Germinal center (tissue), 1 donor: ENCODE measurements at regions not wholly inside any gene's neighbourhood (a gene's known extent, or its start where the extent isn't known, plus 50 kb on each side); places are given as distances from the start of the nearest gene placed in this dataset.
A peak's percentile ranks its signal among the peaks of the same experiment; 100 is the strongest.

Experiments
- DNase-seq: peaks from one replicate; pipeline ENCODE4 v3.0.0; 2012; ENCODE audit warnings: mixed read lengths, low spot score

DNA sequence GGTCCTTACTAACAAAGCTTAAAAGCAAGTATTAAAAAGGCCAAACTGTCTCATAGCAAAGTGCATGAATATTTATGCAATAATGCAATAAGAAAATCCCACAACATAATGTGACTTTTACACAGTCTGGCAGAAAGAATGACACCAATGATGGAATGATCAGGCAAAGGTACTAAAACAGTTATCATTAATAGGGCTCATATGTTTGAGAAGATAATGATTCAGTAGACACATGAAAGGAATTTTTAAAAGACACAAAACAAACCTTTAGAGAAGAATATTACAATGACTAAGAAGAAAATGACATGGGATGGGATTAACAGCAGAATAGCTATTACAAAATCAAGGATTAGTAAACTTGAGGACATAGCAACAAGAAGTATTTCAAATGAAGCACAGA, 1411.2 kb upstream of the TMEM132C start:
- DNase-seq, result no peak

DNA sequence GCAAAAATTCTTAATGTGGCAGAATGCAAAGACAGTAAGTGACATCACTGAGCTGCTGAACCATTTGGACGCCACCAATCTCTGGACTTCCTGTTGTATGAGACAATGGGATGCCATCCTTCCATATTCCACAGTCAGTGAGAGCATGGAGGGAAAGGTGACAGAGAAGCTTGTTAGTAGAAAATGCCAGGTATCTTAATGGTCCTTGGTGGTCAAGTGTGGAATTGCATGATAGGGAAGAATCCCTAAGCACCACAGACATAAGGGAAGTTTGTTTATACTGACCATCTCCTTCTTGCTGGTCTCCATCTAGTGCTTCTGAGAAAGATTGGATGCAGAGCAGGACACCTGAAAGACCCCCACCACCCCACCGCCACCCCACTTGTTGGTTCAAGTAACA, 1410.0 kb upstream of the TMEM132C start:
- no peak for DNase-seq

DNA sequence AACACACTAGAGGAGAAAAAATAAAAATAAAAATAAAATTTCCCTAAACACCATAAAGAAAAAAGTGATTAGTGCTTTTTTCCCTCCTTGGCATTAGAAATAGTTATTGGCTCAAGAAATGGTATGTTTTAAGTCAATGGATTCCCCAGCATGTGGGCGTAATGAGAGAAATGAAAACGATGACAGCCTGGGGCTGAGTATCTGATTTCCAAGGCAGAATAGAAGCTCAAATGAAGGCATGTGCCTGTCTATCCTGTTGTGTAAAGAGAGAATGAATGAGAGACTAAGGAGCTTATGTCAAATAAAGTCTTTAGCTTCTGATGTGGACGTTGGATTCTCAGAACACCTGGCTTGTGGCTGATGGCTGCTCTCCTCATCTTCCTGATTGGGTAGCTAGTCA, 1408.4 kb upstream of the TMEM132C start:
- no peak for DNase-seq

DNA sequence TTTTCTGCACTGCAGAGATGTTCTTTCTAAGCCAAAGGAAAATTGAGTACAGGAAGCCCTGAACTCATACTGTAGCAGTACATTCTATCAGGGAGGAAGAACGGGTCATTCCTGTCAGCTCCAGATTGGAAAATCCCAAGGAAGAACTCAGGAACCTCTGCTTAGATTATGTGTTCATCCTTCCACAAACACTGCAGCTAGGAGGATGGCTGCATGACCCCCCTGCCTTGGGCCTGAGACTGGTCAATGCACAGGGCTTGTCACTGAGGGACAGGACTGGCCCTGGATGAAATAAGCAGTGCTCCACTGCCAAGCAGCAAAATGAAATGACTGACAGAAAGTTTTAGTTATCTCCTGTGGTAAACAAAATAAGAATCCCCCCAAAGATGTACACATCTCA, 1406.8 kb upstream of the TMEM132C start:
- DNase-seq, result no peak

DNA sequence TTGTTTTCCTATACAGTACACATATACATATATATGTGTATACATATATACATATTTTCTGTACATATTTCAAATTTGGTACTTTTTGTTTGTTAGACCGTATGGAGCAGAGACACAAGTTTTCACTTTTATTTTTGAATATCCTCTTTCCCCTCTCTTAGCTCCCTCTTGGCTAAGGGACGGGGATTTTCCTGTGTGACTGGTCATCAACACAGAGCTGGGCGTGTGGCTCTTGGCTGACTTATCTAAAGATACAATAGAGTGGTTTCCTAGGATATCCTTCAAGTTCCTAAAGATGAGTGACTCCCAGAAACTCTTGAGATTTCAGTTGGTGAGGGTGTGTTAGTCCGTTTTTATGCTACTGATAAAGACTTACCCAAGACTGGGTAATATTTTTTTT, 1404.5 kb upstream of the TMEM132C start:
- DNase-seq, result no peak

DNA sequence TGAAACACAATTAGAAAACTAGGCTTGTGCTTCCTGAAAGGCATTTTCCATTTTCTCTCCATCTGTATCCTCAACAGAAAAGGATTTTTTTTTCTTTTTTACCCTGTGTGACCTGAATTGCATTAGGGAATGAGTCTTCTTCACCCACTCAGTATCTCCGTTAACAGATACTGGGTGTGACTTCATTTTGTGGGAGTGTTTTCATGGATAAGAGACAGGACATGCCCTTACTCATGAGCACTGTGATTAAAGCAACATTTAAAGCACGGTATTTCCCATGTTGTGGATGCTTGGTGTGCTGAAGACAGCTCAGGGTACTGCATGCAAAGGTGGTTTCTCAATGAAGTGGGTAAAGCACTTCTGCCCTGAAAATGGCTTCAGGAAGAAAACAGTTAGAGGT, 1397.3 kb upstream of the TMEM132C start:
- no peak for DNase-seq

DNA sequence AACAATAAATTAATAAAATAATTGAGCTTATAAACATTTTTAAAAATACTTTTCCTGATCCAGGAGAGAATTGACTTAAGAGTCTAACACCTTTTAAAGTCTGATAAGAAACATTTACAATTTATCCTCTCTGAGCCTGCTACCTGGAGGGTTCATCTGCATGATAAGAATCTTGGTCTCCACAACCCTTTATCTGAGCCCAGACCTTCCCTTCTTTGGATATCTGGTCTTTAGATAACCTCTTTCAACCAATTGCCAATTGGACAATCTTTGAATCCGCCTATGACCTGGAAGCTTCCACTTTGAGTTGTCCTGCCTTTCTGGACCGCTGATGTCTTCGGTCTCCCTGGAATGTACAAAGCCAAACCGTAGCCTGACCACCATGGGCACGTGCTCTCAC, 1393.3 kb upstream of the TMEM132C start:
- no peak for DNase-seq

DNA sequence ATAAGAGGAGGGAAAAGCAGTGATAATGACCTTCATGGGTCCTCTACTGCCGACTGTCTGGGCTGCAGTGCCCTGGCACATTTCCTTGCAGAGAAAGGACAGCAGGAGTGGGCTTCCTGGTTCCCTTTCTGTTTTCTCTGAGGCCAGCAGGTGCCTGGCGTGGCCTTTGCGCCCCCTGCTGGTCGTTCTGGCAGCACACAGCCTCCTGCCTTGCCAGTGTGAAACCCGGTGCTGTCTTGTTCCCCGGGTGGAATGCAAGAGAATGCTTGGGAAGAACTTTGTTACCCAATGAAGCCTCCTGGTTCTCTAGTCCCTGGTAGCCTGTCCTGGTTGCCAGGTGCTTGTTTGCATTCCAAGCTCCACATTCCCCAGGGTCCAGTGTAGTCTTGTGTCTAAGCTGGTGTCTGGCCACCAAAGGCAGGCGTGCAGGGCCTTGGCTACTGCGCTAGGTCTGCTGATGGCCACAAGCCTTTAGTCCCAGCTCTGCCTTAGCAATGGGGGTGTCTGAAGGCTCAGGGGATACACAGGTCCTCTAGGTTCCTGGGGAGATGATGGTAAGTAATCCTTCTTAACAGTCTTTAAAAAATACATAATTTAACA, 1392.4 kb upstream of the TMEM132C start:
- DNase-seq, result peak; percentile 25

DNA sequence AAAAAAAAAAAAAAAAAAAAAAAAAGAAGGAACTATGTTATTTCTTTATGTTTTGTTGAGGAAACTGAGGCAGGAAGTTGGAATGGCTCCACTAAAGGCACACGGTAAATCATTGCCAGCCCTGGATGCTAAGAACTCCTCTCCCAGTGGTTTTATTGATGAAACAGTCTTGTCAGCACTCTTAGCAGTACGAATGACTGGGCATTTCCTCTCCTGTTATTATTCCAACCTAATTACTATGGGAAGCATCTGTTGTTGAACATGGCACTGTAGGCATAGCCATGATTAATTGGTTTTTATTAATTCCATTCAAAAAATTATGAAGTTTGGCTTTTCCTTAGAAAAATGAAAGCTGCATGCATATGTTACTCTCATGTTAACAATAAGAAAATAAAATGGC, 1387.1 kb upstream of the TMEM132C start:
- DNase-seq, result no peak

DNA sequence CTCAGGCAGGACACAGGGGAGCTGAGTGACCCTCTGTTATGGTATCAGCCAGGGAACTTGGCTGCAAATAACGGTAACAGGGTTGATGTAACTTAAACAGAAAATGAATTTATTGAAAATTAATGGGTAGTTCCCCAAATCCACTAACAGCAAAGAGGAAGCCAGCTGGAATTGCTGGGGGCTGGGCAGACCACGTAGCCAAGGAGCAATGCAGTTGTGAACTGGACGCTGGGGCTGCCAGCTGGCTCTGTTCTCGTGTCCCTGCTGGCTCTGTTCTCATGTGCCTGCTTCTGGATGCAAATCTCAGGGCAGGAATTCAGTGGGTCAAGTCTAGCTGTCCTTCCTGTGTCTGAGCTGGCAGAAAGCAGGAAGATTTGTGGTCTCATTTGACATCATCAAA, 1383.3 kb upstream of the TMEM132C start:
- no peak for DNase-seq

DNA sequence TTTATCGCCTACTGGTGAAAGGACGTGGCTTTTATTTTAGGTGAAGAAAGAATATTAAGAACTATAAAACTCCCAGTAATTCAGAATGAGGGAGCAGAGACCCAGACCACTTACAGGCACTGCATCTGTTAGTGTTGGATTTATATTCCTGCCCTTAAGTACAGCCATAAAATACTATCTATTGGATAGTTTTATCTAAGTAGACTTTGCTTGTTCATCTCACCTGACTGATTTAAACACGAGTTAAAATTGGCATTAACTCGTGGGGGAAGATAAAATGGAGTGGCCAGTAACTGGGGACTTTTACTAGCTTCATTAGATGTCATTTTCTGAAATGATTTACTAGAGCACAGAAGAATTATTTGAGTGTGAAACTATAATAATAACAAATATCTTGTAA, 1377.5 kb upstream of the TMEM132C start:
- DNase-seq, result no peak

DNA sequence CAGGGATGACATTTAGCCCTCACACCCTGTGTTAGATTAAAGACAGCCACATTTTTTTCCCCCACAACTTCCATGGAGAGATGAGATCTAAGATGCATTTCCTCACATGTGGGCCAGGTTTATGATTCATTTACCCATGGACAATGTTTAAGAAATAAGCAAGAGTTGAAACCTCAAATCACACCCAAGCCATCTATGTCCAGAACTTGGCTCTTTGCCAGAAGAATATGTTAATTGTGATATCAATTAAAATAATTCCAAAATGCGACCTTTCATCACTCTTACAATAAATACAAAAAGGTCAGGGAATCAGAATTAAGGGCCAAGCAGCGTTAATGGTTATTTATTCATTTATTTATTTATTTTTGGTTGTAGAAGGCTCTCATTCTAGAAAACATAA, 1376.9 kb upstream of the TMEM132C start:
- DNase-seq, result no peak

DNA sequence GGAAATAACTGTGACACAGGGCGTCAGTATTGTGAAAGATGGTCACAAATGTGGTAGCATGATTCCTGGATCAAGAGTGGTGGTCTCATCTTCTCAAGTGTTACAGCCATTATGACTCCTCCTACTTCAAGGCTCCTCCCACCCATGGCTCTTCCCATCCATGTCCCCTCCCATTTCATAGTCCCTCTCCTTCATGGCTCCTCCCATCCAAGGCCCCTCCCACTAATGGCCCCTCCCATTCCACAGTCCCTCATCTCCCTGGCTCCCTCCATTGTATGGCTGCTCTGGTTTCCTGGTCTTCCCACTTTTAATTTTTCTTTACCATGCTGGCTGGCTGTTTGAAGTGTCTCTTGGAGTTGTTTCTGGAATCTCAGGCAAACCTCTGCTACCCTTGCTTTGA, 1375.2 kb upstream of the TMEM132C start:
- no peak for DNase-seq

DNA sequence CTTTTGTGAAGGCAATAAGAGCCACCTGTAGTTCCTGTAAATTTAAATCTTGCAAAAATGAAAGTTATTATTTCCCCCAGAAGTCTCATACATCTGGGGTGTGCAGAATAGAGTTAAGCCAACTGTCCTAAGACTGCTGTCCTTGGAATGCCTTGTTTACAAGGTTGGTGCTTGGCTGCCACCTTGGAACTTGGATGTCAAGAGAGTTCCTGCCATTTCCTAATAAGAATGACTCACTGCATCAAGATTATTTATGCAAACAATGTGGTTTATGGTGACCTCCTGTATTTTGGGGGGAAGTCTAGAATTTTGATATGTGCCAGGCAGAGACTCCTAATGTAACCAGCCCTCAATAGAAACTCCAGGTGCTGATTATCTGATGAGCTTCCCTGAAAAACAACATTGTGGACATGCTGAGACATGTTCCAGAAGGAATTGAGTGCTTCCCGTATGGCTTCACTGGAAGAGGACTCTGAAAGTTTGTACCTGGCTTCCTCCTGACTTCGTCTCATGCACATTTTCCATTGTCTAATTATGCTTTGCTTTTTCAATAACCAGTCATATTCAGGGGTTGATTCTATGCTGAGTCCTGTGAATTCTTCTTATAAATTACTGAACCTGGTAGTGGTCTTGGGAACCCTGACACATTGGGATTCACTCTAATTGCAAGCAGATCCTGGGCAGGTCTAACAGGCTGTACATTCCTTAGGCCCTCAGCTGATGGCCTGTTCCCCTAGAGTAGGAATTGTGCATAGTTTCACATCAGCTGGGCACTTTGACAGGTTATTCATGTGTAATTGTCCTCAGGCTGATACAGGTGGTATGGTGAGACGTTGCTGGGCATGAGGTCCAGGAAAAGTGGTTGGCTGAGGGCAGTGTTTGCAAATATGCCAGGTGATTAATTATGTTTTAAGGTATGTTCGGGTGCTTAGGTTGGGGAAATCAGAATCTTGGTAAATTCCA, 1370.7 kb upstream of the TMEM132C start:
- DNase-seq, result no peak

DNA sequence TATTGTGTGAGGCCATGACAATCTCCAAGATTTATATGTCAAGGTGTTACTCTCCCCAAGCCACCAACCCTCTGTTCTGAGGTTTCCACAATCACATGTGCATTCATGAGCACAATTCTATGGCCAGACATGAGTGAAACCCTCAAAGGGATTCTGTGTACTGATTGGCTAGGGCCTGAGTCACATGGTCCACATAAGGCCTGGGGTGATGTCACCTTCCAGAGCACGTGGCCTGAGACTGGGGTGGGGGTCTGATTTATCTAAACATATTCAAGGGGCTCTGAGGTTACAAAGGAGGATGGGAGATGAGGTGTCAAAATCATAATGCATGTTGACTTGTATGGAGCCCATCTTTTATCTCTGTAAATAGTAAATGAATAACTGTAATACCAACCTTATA, 1369.9 kb upstream of the TMEM132C start:
- no peak for DNase-seq

DNA sequence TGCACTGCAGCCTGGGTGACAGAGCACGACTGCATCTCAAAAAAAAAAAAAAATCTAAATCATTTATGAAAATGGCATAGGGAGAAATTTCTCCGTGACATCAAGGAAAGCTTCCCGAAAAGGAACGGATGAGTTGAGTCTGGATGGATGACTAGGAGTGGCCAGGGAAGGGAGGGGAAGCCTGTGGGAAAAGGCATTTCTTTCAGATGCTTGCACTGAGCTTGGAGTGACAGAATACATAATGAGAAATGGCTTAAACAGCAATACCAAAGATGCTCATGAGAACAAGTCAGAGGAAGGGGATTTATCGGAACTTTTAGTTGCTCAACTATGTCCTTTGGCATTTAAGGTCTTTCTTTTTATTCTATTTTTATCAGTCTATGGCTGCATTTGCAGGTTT, 1369.2 kb upstream of the TMEM132C start:
- DNase-seq, result no peak

DNA sequence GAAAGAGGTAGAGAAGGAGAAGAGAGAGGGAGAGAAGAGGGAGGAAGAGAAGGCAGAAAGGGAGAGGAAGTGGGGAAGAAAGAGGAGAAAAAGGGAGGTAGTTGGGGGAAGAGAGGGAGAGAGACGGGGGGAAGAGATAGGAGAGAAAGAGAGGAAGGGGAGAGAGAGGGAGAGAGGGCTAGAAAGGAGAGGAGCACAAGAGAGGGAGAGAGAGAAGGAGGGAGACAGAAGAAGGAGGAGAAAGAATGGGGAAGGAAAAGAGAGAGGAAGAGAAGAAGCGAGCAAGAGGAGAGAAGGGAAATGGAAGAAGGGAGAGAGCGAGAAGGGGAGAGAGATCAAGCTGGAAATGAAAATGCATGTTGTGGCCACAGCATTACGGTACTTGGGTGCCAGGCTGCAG, 1368.4 kb upstream of the TMEM132C start:
- DNase-seq, result no peak

DNA sequence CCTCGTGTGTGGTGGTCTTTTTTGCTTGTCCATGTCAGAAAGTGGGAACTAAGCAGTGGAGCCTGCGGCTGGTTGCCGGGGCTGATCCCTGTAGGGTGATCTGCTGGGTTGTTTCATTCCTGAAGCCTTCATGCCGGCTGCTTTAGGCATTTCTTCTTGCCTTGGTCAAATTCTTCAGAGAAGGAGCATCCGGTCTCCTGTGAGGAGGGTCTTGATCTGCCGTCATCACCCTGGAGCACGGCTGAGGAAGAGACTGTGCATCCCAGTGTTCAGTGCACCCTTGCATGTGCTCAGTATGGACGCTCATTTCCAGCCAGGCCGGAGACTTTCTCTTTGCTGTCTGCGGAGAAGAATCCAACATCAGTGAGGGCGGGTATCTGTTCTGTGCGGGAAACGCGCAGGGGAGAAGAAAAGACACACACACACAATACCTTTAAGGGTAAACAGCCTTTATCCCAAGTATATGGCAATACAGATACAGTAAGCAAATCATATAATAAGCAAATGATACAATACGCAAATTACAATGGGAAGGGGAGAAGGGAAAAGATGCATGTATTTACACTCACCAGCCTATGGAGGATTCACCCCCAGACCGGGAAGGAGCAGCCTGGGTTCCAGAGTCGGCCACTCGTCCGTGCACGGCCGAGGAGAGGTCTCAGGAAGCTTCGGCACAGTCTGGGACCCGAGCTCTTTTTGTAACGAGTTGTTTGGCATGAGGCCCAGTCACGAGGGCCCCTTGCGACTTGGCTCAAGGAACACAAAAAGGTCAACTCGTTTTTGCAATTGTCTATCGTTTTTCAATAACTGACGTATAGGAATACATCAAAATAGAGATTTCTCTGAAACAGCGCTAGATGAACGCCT, 1366.8 kb upstream of the TMEM132C start:
- DNase-seq, result no peak

DNA sequence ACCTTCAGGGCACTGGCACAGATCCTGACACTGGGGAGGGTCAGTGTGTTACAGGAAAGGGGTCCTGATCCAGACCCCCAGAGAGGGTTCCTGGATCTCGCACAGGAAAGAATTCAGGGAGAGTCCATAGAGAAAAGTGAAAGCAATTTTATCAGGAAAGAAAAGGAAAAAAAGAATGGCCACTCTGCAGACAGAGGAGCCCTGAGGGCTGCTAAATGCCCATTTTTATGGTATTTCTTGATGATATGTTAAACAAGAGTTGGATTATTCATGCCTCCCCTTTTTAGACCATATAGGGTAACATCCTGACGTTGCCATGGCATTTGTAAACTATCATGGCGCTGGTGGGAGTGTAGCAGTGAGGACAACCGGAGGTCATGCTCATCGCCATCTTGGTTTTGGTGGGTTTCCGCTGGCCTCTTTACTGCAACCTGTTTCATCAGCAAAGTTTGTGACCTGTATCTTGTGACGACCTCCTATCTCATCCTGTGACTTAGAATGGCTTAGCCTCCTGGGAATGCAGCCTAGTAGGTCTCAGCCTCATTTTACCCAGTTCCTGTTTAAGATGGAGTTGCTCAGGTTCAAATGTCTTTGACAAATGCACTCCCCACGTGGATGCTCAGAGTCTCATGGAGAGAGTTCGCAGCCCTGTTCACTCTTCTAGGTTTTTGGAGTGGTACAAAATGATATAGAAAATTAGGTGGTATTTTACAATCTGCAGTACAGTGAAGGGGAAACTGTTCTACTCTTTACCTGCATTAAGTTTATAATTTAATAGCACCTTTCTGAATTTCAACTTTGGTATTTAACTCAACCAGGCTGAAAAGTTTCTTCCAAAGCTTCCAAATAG, 1363.7 kb upstream of the TMEM132C start:
- DNase-seq, result no peak

DNA sequence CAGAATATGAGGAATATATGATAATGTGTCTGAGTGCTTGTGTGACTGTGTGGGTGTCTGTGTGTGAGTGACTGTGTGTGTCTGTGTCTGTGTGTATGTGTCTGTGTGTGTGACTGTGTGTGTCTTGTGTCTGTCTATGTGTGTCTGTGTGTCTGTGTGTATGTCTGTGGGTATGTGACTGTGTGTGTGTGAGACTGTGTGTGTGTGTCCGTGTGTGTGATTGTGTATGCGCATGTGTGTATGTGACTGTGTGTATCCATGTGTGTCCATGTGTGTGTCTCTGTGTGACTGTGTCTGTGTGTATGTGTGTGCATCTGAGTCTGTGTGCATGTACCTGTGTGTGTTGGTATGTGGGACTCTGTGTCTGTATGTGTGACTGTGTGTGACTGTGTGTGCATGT, 1361.2 kb upstream of the TMEM132C start:
- no peak for DNase-seq

DNA sequence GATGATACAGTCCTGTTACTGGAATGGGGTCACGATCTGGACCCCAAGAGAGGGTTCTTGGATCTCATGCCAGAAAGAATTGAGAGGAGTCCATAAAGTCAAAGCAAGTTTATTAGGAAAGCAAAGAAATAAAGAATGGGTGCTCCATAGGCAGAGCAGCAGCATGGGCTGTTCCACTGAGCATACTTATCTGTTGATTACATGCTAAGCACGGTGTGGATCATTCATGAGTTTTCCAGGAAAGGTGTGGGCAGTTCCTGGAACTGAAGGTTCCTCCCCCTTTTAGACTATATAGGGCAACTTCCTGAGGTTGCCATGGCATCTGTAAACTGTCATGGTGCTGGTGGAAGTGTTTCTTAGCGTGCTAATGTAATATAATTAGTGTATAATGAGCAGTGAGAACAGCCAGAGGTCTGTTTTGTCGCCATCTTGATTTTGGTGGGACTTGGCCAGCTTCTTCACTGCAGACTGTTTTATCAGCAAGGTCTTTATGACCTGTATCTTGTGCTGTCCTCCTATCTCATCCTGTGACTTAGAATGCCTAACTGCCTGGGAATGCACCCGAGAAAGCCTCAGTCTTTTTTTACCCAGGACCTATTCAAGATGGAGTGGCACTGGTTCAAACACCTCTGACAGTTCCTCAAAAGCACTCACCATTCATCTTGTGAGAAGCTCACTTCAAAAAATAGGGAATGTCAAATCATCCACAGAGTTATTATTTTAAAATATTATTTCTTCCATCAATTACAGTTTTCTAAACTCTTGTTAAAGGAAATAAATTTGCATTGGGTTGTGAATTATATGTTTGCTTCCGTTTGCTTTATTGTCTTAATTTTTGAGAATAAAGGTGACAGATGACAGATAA, 1358.8 kb upstream of the TMEM132C start:
- DNase-seq, result no peak
